Stimulated activated CD4-positive, alpha-beta T cell treated with anti-CD3 and anti-CD28 coated beads, Interleukin-4, amount 100 ng/mL, for 24 hours (primary cell): ENCODE measurements at regions not wholly inside any gene's neighbourhood (a gene's known extent, or its start where the extent isn't known, plus 50 kb on each side); places are given as distances from the start of the nearest gene placed in this dataset.

ENCODE experiments used
- DNase-seq: peaks from one replicate; pipeline ENCODE4 v3.0.0-alpha.2; 2020

- DNase-seq = no peak
These were observed 104.0 kb upstream of the WNT4 start for GRCh38 chr1:22246755-22247480.

DNA sequence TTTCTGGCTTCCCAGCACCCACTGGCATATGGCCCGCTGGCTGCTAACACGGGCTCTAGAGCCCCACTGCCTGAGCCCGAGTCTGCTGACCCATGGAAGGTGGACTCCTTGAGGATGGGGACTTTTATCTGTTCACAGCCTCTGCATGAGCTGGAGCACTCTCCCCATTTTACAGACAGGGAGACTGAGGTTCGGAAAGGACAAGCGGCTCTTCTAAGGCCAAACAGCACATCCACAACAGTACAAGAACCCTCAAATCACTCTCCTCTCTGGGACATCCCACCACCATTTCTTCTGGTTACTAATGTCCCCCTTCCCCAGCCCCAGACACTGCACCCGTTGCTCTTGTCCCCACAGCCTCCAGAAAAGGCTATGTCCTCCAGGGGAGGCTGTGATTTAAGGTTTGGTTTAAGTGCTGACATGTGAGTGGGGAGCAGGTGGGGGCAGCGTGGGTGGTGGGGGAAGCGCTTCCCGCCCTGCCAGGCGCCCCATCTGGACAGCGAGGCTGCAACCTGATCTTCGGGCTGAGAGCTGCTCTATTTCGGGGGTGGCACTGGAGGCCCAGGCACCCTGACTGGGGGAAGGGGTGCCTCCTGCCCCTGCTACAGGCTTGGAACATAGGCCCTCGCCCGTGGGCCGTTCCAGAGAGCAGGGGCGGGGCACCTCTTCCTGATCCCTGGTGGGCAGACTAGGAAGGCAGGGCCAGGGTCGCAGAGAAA lies 104.8 kb upstream of the WNT4 start:
- DNase-seq = no peak

GRCh38 chr1:22248746-22249145 lies 105.8 kb upstream of the WNT4 start:
- no peak for DNase-seq

- no peak for DNase-seq
These were observed 107.2 kb upstream of the WNT4 start for GRCh38 chr1:22249928-22250680.

GRCh38 chr1:22250724-22251123 lies 107.8 kb upstream of the WNT4 start:
- no peak for DNase-seq

- no peak for DNase-seq
These were observed 109.4 kb upstream of the WNT4 start for GRCh38 chr1:22252251-22252650.

- DNase-seq = no peak
These were observed 110.3 kb upstream of the WNT4 start for GRCh38 chr1:22253012-22253790.

GRCh38 chr1:22254756-22255155 lies 111.9 kb upstream of the WNT4 start:
- no peak for DNase-seq

DNA sequence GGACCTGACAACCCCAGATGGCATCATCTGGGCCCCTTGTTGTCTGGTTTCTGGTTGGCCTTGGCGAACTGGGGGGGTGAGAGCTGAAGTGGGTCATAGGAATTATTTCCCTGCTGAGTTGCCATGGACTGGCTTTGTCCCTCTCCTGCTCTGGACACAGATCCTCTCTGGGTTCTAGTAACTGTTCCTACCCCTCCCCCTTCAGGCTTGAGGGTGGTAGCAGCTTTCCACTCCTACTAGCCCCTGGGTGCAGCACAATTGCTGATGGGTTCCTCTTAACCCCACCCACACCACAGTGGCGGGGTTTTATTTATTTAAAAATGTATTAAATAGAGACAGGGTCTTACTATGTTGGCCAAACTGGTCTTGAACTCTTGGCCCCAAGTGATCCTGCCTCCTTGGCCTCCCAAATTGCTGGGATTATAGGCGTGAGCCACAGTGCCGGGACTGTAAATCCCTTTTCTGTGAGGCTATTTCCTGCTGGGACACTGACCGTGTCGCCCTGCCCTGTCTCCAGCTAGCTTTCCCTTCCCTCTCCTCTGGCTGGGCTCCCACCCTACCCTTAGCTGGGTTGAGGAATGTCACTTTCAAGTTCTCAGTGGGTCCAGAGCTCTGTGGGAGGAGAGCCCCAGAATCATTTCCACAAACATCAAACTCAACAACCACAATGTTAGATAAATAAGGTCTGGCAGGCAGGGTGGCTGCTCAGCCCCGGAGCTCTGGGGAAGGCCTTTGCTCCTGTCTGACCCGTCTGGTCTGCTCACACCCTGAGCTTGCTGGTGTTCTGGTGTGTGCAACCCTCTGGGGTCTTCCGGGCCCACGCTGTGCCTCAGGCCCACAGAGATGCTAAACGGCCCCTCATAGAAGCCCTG lies 112.7 kb upstream of the WNT4 start:
- no peak for DNase-seq

DNA sequence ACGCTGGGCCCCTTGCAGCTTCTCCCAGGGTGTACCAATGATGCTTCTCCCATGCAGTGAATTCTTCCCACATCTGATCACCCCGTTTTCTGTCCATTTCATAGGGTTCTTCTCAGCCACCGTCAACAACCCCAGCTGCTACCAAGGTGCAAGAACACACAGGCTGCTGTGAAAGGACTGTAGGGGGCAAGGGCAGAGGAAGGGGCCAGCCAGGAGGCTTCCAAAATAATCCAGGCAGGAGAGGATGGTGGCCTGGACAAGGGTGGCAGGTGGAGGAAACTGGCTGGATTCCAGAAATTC lies 113.3 kb upstream of the WNT4 start:
- DNase-seq = no peak

DNA sequence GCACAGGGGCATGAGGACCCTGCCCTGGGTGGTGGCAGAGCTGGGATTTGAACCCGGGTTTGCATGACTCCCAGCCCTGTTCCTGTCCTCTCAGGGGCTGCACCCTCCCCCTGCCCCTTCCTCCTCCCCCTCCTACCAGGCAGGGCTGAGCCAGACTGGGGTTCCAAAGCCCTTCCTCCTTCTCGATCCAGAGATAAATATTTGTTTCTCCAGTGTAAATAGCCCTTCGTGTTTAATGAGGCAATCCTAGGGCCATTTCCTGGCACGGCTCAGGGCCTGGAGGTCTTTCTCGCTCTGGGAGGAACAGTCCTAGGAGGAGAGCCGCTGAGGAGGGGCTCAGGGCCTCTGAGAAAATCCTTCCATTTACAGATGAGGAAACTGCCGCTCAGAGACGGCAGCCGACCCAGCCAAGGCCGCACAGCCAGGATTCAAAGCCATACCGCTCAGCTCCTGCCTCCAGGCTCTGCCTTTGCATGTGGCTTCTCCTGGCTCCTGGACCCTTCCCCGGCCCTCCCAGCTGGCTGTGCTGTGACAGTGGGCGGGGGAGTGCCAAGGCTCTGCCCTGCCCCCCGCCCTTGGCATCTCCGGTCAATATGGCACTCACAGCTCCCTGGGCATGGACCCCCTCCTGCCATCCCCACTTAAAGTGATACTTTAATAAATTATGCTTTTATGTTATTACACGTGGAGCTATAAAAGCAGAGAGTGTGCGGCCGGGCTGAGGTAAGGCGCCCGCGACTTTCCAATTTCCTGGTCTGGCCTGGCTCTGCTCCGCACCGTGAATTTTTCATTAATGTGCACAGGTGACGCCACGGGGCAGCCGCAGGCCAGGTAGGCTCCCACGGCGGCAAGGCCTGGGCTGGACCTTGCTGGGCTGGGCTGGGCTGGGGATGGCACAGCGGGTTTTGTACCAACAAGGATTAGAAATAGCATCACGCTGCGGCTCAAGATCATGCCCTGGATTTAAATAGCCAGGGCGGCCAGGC lies 114.7 kb upstream of the WNT4 start:
- DNase-seq = no peak

DNA sequence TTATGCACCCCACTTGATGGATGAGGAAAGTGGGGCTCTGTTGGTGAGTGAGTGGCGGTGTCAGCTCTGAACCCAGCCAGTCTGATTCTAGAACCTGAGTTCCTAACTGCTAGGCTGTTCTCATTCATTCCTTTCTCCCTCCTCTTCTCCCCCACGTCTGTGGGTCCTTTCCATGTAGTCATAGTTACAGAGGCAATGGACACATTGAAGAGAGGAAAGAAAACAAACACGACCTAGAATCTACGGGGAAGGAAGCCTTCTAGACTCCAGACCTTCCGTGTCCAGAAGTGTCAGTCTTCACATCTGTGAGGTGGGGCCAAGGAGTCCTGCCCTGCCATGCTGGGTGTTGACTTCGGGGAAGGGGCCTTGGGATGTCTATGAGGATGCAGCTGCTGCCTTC lies 115.8 kb upstream of the WNT4 start:
- DNase-seq = no peak

DNA sequence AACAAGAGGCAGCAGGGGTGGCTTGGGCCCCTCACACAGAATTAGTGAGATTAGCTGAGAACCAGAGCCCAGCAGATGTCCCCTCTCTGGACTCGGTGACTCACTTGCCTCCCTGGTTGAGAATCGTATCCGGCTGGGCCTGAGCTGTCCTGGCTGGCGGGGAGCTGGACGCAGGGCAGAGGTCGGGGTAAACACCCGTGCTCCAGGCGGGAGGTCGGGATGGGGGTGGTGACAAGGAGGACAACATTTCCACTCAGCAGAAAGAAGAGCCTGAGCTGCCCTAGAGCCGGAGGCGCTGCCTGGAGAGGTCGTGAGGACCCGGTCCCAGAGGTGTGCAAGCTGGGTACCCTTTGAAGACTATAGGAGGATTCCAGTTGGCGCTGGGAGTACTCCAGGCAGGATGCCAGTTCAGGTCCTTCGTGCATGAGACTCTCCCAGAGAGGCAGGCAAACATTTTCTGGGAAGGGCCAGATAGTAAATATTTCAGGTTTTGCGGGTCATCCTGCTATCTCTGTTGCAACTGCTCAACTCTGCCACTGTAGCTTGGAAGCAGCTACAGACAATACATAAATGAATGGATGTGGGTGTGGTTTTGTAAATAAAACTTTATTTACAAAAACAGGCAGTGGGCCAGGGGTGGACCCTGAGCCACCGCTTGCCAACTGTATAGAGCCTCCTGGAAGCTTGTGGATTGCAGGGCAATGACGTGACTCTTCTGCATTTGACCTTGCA lies 116.8 kb upstream of the WNT4 start:
- DNase-seq = no peak

GRCh38 chr1:22260860-22261432 lies 118.0 kb upstream of the WNT4 start:
- no peak for DNase-seq

DNA sequence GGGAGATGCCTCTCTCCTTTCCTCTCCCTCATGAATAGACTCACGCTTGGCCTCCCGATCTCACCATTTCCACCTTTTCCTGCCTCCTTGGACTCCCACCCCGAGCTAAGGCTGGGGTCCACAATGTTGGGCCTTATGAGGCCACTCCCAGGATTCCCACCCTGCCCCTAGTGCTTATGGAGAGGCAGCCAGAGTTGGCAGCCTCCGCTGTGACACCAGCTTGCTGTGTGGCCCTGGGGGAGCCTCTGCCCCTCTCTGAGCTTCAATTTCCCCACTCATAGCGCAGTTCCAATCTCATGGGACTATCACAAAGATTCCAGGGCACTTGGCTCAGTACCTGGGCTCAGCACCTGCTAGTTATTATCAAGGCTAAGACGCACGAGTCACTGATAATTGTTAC lies 118.7 kb upstream of the WNT4 start:
- no peak for DNase-seq

- DNase-seq = no peak
These were observed 119.7 kb upstream of the WNT4 start for GRCh38 chr1:22262583-22262982.

DNA sequence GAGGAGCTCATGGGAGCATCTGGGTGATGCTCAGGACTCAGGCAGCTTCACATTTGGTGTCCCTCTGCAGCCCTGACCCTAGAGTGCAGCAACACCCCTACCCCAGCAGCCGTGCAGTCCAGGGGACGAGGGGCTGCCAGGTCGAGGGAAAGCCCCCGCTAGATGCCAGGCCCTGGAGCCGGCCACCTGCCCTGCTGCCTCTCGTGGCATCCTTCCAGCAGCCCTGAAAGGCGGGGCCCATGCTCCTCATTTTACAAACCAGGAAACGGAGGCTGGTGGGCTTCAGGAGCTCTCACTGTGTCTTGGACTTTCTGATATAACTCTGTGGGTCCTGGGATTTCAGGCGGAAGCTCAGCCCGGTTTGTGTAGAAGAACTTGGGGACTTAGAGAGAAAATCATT lies 120.5 kb upstream of the WNT4 start:
- DNase-seq = no peak

- DNase-seq = no peak
These were observed 121.8 kb upstream of the WNT4 start for GRCh38 chr1:22264464-22265341.

GRCh38 chr1:22266141-22266540 lies 123.2 kb upstream of the WNT4 start:
- DNase-seq = no peak
